Astrocyte of the spinal cord (primary cell): ENCODE measurements at regions not wholly inside any gene's neighbourhood (a gene's known extent, or its start where the extent isn't known, plus 50 kb on each side); places are given as distances from the start of the nearest gene placed in this dataset.

Experiments
- DNase-seq: peaks from one replicate; pipeline ENCODE4 v3.0.0; 2011; ENCODE audit warnings: low read depth, low spot score
- H3K4me3 ChIP-seq: 2 replicates; pipeline ENCODE4 v1.5.1; 2011; ENCODE audit warnings: low read depth, mild to moderate bottlenecking, low read length, moderate library complexity
- CTCF ChIP-seq: IDR thresholded peaks from 2 replicates; pipeline ENCODE4 v1.5.1; 2012; ENCODE audit warnings: low read depth, mild to moderate bottlenecking, low read length, inconsistent platforms
- in situ Hi-C: cut with HindIII; loops from 2 replicates; pipeline ENCODE4 v1.10.0; 2017; ENCODE audit warnings: low sequenced_read_pairs

GRCh38 chr9:23545728-23546127 is 280.3 kb downstream of the ELAVL2 start:
- no peak for DNase-seq
- TF ChIP-seq CTCF = no peak
- in situ Hi-C loops = no loop called here

DNA sequence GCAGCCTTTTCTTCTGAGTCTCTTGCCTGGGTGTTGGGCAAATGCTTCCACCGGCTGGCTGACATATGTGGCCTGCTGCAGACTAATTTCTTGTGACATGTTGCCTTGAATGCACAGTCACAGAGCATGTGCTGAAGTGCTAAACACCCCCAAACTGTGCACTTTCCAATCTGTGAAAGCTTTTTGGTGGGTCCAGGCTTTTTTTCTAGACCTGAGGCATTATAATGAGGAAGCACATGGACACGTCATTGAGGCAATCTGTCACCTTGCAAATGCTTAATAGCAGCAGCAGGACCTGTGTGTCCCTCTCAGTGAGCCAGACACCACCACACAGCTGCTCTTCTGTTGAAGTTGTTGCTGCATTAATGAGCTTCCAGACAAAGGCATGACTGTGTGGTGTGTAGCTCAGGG is 274.7 kb downstream of the ELAVL2 start:
- in situ Hi-C loops = no loop called here
- no peak for DNase-seq
- no peak for TF ChIP-seq CTCF
- H3K4me3 ChIP-seq = no peak overlapping the region

More at GRCh38 chr9:23545728-23546127, 280.3 kb downstream of the ELAVL2 start:
- H3K4me3 ChIP-seq = no peak overlapping the region

DNA sequence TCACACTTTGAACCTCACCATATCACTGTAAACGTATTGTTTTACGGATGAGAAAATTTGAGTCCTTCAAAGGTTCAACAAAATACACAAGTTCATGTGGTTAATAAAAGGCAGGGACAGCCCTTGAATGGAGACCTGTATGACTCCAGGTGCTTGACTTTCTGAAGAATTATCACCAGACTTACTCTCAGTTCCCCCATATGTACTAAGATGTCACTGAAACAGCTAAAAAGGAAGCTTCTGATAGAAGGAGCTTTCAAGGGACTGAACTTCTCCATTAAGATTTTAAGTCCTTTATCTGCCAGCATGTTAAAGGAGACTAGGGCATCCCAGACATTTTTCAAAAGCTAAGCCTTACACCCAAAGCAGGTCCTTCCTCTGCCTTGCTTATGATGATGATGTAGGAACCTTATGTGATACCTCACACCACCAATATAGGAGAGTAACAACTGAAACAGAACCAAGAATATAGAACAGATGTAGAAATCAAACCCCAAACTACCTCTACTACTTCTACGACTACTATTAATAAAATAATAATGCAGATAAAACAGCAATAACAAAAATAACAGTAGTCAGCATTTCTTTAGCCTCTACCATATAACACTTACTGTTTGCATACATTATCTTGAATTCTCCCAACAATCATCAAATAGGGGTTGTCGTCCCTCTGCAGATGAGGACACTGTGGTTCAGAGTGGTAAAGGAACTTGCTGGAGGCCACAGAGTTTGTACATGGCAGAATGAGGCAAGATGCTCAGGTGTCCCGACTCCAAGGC is 273.9 kb downstream of the ELAVL2 start:
- no peak for TF ChIP-seq CTCF
- no peak overlapping the region for H3K4me3 ChIP-seq
- DNase-seq = no peak
- in situ Hi-C loops = no loop called here

- no peak overlapping the region for H3K4me3 ChIP-seq
- no peak for TF ChIP-seq CTCF
- no peak for DNase-seq
- in situ Hi-C loops = no loop called here
Measured at GRCh38 chr9:23552876-23553601, 273.0 kb downstream of the ELAVL2 start.

DNA sequence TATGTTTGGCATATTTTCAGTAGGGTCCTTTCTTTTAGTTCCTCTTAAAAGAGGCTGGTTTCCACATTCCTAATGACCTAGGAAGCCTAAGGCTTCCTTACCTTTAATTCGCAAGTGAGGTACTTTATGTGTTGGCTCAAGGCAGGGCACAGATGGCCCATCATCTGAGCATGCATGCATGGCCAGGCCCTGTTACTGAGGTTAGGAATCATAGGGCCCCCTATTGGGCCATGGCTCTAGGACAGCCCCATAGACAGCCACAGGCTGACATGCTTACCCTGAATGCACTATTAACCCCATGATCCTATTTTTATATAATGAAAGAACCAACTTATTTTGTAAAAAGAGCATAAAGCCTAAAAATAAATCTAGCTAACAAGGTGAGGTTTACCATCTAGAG is 271.4 kb downstream of the ELAVL2 start:
- DNase-seq = no peak
- no peak overlapping the region for H3K4me3 ChIP-seq
- in situ Hi-C loops = no loop called here
- no peak for TF ChIP-seq CTCF

DNA sequence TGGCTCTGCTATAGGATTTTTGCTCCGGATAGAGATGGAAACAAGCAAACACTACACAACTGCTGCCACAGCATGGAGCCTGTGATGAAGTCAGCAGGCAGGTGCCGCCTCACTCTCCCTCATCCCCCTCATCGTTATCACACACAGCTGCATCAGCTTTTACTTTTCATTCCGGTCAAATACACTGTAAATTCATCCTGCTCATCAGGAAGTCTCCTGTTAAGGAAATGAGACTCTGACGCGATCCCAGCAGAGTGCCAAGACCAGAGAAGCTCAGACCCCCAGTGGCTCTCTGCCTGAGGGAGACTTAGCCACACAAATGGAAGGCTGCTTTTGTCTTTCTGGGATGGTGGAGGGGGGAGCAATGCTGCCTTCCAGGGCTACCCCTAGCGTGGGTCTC is 270.2 kb downstream of the ELAVL2 start:
- no peak overlapping the region for H3K4me3 ChIP-seq
- TF ChIP-seq CTCF = no peak
- peak; percentile 73 for DNase-seq
- in situ Hi-C loops = no loop called here
